Testis (tissue), 2 donors: ENCODE measurements at regions not wholly inside any gene's neighbourhood (a gene's known extent, or its start where the extent isn't known, plus 50 kb on each side); places are given as distances from the start of the nearest gene placed in this dataset.

Experiments
- DNase-seq: peaks from one replicate; pipeline ENCODE4 v3.0.0-alpha.2; 2019
- H3K27ac ChIP-seq, 2 donors: fragments of 200-600 bp; sonication (generic); one replicate each; pipeline ENCODE4 v1.5.1; 2019
- H3K27me3 ChIP-seq: fragments of 200-600 bp; sonication (generic); one replicate; pipeline ENCODE4 v1.5.1; 2019
- H3K36me3 ChIP-seq: fragments of 200-600 bp; sonication (generic); one replicate; pipeline ENCODE4 v1.5.1; 2017; ENCODE audit warnings: low read depth; ENCODE audit errors: missing control alignments
- H3K4me1 ChIP-seq: fragments of 200-600 bp; sonication (generic); one replicate; pipeline ENCODE4 v1.5.1; 2019
- H3K4me3 ChIP-seq, 2 donors: fragments of 200-600 bp; sonication (generic); one replicate each; pipeline ENCODE4 v1.5.1; 2017 to 2019
- H3K9me3 ChIP-seq: fragments of 200-600 bp; sonication (generic); one replicate; pipeline ENCODE4 v1.5.1; 2017
- CTCF ChIP-seq, 3 experiments: fragments of 450-650 bp in 2 of 3; fragments of 200-600 bp in 1 of 3; sonication (generic) in 1 of 3; IDR thresholded peaks; one replicate each; pipeline ENCODE4 v1.5.1; 2016 to 2019; ENCODE audit warnings: antibody characterized with exemption in 3 of 3, mild to moderate bottlenecking in 2 of 3, moderate library complexity in 1 of 3
- POLR2A ChIP-seq: fragments of 450-650 bp; IDR thresholded peaks from one replicate; pipeline ENCODE4 v1.6.1; 2017; ENCODE audit warnings: antibody characterized with exemption, mild to moderate bottlenecking, moderate library complexity
- WGBS, 2 donors: methylation state at CpG; one replicate each; pipeline ENCODE4 v1.1.5; 2018; 5-methylcytosine and 5-hydroxymethylcytosine counted together
- intact Hi-C: fragments of 100-400 bp; cut with DNase I; formaldehyde crosslinking; loops from one replicate; pipeline ENCODE4 v1.15.1; 2023; ENCODE audit warnings: low total_unique reads

GRCh38 chr10:132483394-132483793, 54.2 kb upstream of the INPP5A start:
- Histone ChIP-seq H3K4me1 (peaks cover 7% of the 10 kb centered on the region), H3K9me3 (no peaks in the 10 kb centered on the region), H3K36me3 (no peaks in the 10 kb centered on the region), H3K27me3 (no peaks in the 10 kb centered on the region), H3K4me3 (no peak overlapping the region), H3K27ac (no peak overlapping the region)
- WGBS, 2 donors = 51 to 54% methylated on average over 5 of the region's 5 CpGs
- intact Hi-C loops = no loop called here
- no peak for TF ChIP-seq CTCF (IDR thresholded peaks at IDR 0.05)
- TF ChIP-seq POLR2A = no peak
- no peak for DNase-seq

- TF ChIP-seq CTCF (IDR thresholded peaks at IDR 0.05) (no peak), POLR2A (no peak)
- Histone ChIP-seq H3K27me3 (no peaks in the 10 kb centered on the region), H3K27ac (no peak overlapping the region), H3K4me3 (no peak overlapping the region), H3K4me1 (peaks cover 7% of the 10 kb centered on the region), H3K9me3 (no peaks in the 10 kb centered on the region), H3K36me3 (no peaks in the 10 kb centered on the region)
- intact Hi-C loops = no loop called here
- WGBS, 2 donors = 81 to 87% methylated on average over 16 of the region's 16 CpGs
- DNase-seq = peak; percentile 52
These were observed 52.7 kb upstream of the INPP5A start for GRCh38 chr10:132484922-132485321.

- H3K9me3 ChIP-seq = no peaks in the 10 kb centered on the region
- no peak overlapping the region for H3K27ac ChIP-seq
- no peak for DNase-seq
- H3K27me3 ChIP-seq = no peaks in the 10 kb centered on the region
- H3K4me1 ChIP-seq = peaks cover 7% of the 10 kb centered on the region
- intact Hi-C loops = no loop called here
- no peak overlapping the region for H3K4me3 ChIP-seq
- 93 to 95% methylated on average over 10 of the region's 10 CpGs for WGBS, 2 donors
- H3K36me3 ChIP-seq = no peaks in the 10 kb centered on the region
- TF ChIP-seq CTCF (IDR thresholded peaks at IDR 0.05) (no peak), POLR2A (no peak)
These were observed 52.2 kb upstream of the INPP5A start for GRCh38 chr10:132485391-132485790.

- Histone ChIP-seq H3K27me3 (no peaks in the 10 kb centered on the region), H3K27ac (no peak overlapping the region), H3K9me3 (no peaks in the 10 kb centered on the region), H3K4me1 (peaks cover 3% of the 10 kb centered on the region), H3K4me3 (no peak overlapping the region), H3K36me3 (no peaks in the 10 kb centered on the region)
- DNase-seq = no peak
- WGBS, 2 donors = 92 to 97% methylated on average over 22 to 24 of the region's 24 CpGs
- no peak for TF ChIP-seq POLR2A
- TF ChIP-seq CTCF (IDR thresholded peaks at IDR 0.05) = no peak
- intact Hi-C loops = no loop called here
These were observed 51.0 kb upstream of the INPP5A start for GRCh38 chr10:132486539-132487121.
